ENCODE measurements at regions not wholly inside any gene's neighbourhood (a gene's known extent, or its start where the extent isn't known, plus 50 kb on each side); places are given as distances from the start of the nearest gene placed in this dataset.
"Not testable (repeated sequence)": the region's sequence is repeated elsewhere in the genome, so short reads cannot be mapped to it uniquely, and the experiment has no call there.

DNA sequence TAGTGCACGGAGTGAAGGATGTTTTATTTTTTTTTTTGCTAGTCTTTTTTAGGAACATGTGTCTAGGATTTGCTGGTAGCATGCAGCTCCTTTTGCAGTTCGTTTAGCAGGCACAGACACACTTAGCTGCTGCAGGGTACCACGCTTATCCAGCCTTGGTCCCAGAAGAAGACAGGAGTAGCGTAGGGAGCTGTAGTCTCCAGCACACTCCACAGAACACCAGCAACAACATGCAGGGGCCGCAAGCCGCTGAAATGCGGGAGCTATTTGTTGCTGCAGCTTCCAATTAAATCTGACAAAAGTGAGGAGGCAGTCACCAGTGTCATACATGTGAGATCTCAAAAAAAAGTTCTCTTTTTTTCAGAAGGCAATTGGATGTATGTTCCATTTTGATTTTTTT, 486.2 kb upstream of the KLF6 start:
- no peak for DNase-seq (ENCODE audit: low read depth)

DNA sequence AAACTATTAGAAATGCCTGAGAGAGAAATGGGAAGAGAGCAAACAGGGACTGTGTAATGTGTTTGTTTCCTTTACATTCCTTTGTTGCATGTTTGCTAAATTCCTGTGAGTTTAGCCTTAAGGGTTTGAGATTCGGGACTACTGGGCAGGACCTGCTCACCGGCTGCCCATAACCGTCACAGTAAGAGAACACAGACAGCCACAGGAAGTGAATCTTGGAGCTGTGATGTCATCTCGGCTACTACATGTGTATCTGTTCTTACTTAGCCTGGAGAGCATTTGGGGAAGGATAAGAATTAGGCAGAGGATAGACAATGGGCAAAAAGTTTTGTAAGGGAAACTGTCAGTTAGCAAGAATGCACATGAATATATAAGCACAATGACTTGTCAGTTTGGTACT, 485.1 kb upstream of the KLF6 start:
- peak; percentile 66 for DNase-seq (ENCODE audit: low read depth)

DNA sequence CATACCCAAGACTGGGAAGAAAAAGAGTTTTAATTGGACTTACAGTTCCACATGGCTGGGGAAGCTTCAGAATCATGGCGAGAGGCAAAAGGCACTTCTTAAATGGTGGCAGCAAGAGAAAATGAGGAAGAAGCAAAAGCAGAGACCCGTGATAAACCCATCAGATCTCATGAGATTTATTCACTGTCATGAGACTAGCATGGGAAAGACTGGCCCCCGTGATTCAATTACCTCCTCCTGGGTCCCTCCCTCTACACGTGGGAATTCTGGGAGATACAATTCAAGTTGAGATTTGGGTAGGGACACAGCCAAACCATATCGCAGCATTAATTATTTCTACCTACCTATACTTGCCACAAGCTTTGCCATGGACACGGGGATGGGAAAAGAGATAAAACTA, 483.5 kb upstream of the KLF6 start:
- not testable (repeated sequence) for DNase-seq (ENCODE audit: low read depth)

DNA sequence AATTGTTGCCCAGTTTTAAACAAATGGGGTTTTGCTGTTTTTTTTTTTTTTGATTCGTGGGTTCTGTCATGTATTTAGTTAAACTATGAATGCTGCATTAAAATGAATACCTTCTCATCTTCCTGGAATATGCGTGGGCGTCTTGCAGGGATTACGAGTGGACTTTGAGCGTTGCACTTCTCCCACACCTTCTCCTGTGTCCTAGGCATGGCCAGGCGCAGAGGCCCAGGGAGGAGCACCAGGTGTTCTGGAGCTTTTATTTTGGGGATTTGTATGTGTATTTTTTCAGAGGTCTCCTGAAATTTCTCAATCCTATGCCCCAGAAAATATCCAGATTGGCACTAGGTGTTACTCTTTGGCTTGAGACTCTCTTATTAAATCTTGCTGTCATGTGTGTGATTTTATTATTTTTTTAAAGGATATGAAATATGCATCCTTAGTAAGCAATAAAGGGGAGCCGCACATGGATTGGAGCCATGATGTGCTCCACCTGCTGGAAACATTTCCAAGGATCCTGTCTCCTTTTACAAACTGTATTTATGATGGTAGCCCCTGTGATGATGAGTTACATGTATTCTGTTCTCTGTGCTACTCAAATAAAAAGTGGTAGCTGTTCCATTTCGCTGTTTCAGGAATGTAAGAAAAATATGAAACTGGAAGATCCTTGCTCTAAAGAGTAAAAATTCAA, 482.2 kb upstream of the KLF6 start:
- no peak for DNase-seq (ENCODE audit: low read depth)

DNA sequence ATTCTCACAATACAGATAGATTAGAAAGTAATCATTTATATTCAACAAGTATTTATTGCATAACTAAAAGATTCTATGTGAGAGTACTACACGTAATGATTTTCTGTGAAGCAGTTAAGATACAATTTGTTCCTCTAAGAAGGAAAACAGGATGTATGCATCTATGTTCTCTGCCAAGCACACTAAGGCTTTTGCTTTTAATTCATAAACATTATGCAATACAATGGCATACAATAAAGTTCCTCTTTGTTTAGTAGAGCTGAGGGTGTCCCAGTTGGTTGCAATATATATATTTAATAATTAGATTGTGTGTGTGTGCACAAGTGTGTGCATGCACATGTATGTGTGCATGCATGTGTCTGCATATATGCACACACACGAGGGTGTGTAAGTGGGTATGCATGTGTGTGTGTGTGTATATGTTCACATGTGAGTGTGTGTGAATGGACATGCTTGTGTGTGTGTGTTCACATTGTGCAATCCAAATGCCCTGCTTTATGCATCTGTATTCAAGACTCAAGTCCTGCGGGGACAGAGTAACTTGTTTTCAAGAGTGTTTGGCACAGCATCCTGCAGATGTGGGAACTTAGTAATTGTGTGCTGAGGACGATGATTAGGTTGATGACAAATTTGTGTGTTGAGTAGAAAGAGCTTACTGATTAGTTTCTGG, 481.5 kb upstream of the KLF6 start:
- no peak for DNase-seq (ENCODE audit: low read depth)

DNA sequence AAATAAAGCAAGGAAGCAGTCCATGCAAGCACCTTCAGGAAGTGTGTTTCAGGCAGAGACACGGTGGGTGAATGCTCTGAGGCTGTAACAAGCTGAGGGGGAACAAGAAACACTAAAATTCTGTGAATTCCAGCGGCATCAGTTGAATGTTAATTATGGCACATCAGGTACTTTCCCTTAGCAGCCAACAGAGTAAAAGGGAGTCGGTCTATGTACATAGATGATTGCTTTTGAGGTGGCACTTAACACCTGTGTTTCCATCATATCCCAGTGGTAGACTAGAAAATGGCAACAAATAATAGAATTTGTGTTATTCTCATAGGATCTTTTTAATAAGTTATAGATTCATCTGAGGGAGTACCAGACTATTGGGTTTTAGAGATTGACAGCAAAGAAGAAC, 481.0 kb upstream of the KLF6 start:
- no peak for DNase-seq (ENCODE audit: low read depth)

DNA sequence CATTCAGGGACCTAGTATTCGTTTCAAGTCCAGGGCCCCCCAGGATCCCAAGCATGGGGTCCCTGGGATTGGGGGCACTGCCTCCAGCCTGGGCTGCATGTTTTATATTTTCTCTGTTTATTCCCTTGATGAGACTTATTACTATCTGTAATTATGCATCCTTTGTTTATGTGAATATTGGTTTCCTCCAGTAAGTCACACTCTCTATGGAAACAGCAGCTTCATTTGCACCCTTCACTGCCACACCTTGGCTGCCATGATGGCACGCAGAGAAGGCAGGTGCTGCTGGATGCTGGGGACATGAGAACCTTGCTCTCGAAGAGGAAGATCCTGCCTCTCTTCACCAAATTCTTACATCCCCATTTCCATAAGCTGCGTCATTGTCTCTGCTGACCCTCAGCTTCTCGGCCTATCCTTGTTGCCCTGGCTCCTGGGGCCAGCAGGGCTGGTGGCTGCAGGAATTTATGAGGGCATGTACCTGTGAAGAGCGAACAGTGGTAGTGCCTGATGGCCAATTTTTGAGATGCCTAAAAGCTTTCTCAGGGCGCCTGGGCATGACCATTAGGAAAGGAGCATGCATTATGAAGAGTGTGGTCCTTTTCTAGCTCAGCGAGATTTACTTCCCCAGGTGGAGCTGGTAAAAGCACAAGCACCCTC, 479.3 kb upstream of the KLF6 start:
- no peak for DNase-seq (ENCODE audit: low read depth)

DNA sequence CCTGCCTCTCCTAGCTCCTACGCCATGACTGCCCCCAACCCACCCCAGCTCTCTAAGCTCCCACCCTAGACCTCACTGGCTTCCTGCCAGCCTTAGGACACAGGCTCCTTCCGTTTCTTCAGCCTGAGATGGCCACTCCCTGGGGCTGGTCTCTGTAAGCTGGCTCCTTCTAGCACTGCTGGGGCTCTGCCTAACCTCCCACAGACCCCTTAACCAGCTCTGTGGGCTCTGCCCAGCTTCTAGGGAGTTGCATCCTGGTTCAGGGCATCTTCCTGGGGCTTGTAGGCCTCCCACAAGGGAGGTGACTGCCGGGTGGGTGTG, 478.6 kb upstream of the KLF6 start:
- no peak for DNase-seq (ENCODE audit: low read depth)

DNA sequence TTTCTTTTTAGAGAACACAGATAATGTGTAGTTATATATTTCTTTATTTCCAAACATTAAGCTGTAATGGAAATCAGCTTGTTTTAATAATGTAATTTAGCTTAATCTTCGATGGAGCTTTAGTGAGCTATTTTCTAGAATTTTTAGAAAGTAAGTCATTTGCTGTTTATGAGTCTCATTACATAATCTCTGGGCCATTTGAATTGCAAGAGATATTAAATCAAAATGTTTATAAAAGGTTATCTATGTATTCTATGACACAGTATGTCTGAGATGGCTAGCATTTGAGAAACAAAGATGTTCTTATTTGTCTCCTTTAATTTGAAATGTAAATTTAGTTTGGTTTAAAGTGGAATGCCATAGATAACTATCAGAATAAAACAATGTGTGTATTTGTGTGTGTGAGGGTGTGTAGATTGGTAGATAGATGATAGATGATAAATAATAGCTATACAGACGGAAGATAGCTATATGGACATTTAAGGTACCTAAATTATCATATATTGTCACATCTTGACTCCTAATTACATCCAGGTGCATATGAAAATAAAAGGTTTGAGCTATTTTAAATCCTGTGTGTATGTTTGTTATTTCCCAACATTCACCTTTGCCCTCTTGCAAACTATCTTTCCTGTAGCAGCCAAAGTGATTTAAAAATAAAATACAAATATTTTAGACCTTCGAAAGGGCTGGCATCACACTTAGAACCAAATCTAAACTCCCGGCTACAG, 478.0 kb upstream of the KLF6 start:
- DNase-seq (ENCODE audit: low read depth): no peak

DNA sequence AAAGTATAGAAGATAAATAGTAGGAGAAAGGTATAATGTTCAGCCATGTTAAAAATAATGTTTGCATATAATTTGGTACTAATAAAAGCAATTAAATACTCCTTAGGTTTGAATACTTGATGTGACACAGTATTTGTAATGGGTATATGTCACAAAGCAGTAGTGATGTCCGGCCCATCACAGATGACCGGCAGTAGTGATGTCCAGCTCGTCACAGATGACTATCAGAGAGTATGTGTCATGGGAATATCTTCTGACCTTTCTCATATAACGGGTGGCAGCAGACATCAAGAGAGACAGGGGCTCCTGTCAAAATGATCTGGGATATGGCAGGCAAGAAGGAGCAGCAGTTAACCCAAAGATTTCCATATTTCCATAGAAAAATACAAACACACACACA, 477.4 kb upstream of the KLF6 start:
- no peak for DNase-seq (ENCODE audit: low read depth)

DNA sequence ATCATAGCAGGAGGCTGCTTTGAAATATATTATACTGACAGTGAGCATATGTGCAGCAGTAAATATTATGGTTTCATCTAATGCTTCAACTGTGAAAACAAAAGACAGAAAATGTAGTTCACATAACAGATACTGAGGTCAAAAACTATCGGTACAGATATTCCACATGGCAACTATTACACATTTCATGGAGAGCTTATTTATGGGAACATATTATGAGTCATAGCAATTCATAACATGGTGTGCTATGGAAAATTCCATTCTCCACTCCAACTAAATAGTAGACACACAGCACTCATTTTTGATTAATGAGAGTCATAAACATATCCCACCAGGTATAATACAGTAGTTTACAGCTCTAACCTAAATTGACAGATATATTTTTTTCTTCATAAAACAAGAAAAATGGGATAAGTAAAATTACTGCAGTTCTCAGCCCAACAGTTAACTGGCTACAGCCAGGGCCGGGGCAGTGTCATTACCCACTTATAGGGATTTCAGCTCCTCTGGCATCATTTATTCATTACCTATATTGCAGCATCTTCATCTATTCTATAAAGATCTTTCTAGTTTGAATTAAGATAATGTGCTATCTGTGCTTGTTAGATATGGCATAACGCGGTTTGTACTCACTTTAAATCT, 475.6 kb upstream of the KLF6 start:
- peak; percentile 35 for DNase-seq (ENCODE audit: low read depth)

DNA sequence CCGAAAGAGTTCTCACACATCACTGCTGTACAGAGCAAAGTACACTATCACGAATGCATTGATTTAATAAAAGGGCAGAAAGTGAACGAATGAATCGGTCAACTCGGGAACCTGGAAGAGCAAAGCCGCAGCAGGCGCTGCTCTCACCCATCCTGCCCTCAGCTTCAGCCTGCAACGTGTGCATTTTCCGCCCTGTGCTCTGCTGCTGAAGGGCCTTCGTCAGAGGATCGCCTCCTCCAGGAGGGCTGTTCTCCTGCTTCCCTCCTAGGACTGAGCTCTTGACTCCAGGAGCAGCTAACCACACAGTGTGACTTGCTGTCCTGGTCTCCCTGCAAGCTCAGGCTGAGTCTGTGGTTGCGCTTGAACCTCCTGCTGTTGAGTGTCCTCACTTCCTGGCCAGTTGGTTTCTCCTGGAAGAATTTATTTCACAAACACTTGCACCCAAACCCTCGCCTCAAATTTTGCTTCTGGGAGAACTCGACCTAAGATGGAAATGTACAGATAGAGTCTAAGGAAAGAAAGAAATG, 473.0 kb upstream of the KLF6 start:
- no peak for DNase-seq (ENCODE audit: low read depth)

DNA sequence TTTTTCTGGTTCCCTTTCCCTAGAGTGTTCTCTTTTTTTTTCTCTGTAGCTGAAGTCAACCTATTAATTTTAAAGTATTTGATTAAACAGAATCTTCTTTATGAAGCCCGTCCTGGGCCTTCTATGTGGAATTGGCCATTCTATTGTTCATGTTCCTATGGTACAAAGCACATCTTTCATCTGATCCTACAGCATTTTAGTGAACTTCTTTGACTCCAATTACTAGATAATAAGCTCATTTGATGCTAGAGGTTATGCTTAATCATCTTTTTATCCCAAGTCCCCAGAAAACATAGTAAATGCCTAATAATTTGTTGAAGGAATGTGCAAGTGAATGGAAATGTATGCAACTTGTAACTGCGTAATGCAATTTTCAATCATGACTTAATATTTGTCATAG, 472.0 kb upstream of the KLF6 start:
- DNase-seq (ENCODE audit: low read depth): no peak

DNA sequence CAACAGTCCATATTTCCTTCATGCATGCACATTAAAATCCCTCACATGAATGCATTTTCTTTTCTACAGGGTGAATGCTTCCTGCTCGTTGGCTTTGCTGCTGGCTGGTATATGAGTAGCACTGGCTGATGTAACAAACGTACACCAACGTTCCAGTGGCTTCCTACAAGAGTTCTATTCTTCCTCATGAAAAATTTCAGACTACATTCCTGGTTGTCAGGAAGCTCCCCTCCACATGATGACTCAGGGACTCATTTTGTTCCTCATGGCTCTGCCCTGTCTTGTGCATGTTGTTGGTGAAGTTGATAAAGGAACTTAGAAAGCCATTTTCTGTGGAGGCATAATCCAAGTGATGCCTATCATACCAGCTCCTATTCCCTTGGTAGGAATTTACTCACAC, 470.7 kb upstream of the KLF6 start:
- no peak for DNase-seq (ENCODE audit: low read depth)

DNA sequence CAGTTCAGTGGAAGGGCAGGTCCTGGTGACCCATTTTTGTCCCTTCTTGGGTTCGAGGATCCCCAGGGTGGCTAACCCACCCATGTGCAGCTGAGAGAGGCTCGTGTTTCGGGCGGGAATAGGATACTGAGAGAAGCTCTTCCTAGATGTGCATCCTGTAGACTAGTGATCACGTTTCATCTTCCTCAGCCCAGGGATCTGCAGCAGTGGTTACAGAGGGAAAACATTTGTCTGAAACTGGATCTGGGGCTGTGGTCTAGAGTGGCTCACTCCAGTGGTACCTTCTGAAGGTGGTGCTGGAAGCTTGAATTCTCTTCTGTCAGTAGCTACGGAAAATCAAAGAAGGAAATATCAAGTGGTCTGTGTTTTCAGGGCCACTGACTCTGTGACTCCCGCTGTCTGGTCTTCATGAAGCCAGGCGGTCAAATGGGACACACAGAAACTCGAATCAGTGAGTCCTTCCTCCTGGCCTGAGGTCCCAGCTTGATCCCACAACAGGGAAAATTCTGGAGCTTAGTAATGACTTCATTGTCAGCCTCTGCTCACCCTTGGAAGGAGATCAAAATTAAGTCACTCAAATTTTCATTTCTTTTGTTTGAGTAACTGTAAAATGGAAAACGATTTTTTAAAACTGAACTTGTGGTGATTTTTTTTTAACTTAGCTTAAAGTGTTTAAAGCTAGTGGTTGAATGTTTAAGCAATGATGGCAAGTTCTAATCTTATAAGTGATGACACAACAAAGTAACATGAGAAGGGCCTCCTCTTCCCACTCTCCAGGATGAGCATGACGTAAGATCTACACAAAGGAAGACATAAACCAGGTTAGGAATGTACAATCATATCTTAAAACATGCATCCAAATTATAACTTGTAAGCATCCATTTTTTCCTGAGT, 469.3 kb upstream of the KLF6 start:
- DNase-seq (ENCODE audit: low read depth): peak; percentile 87

DNA sequence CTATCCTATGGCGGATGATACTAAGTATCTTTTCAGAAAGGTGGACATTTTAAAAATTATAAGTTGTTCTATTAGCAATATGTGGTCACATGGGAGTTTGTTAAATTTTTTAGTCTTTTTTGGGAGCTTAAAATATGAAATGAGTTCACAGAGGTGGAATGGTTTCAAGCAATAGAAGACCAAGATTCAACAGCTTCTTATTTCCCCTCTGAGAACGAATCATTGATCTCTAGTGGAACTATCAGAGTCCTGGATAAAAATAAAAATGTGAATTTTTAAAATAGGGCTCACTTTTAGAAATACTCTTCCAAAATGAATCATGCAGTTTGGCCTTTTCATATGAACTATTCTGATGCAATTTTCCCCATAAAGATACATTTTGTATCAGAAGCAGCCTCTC, 467.7 kb upstream of the KLF6 start:
- no peak for DNase-seq (ENCODE audit: low read depth)

DNA sequence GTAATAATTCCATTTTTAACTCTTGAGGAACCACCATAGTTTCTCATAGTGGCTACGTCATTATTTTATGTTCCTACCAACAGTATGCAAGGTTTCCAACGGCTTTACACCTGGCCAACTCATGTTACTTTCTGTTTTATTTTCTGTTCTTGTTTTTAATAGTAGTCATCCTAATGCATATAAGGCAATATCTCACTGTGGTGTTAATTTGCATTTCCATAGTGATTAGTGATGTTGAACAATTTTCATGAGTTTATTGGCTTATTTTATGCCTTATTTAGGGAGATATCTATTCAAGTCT, 465.5 kb upstream of the KLF6 start:
- DNase-seq (ENCODE audit: low read depth): no peak

DNA sequence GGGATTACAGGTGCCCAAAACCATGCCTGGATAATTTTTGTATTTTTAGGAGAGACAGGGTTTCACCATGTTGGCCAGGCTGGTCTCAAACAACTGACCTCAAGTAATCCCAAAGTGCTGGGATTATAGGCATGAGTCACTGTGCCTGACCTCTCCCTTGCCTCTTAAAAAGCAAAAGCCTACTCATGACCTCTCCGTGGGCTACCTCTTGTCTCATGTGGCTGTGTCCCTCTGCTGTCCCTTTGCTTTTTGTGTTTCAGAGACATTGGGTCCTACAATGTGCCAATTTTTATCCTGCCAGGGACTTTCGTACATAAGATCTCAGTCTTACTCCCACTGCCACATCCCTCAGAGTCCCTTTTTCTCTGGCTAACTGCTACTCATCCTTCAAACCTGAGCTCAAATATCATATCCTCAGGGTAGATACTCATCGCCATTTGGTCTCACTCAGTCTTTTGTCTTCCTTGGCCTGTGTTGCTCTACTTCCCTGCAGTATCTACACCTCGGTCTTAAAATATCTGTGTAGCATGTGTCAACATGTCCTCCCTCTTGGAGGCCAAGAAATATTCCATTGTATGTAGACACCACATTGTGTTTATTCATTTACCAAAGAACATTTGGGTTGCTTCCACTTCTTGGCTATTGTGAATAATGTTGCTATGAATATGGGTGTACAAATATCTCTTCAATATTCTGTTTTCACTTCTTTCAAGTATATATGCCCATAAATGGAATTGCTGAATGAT, 465.0 kb upstream of the KLF6 start:
- peak; percentile 22 for DNase-seq (ENCODE audit: low read depth)

DNA sequence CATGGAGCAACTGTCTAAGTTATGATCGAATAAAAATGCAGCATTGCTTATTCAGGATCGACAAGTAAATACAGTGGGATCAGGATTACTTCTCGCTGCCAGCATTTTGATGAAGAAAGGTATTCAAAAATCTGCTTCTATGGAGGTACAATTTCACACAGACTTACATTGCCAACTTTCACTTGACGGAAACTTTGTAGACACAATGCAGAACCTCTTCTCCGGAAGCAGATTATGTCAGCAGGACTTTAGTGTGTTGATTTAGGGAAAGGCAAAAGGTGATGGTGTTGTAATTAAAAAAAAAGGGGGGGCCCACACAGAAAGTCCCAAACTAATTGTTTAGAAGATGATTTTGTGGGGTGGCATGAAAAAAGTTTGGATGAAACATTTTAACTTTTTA, 462.4 kb upstream of the KLF6 start:
- no peak for DNase-seq (ENCODE audit: low read depth)

DNA sequence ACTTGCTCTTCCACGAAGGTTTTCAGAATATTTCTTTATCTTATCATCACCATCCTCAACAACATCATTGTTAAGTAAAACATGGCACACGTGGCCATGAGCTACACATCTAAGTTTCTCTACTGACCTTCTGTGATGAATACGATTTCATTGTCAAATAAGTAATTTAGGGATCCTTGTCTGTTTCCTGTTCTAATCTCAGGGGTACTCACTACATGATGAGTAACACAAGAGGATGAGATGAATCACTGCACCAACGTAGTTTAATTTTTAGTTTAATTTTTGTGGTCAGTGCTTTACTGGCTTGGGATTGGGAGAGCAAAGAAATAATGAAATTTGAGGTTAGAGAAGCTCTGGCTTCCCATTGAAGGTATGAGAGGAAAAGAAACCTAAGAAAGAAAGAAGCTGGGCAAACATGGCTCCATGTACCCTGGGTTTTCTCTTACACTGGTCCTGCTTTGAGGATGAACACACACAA, 461.9 kb upstream of the KLF6 start:
- peak; percentile 70 for DNase-seq (ENCODE audit: low read depth)

Measured in myocyte (in vitro differentiated cells).